Kidney tubule cell (primary cell): ENCODE measurements at regions not wholly inside any gene's neighbourhood (a gene's known extent, or its start where the extent isn't known, plus 50 kb on each side); places are given as distances from the start of the nearest gene placed in this dataset.
"Not testable (repeated sequence)": the region's sequence is repeated elsewhere in the genome, so short reads cannot be mapped to it uniquely, and the experiment has no call there.

ENCODE experiments used
- DNase-seq: peaks from one replicate; pipeline ENCODE4 v3.0.0-alpha.2; 2018; ENCODE audit warnings: low spot score

DNA sequence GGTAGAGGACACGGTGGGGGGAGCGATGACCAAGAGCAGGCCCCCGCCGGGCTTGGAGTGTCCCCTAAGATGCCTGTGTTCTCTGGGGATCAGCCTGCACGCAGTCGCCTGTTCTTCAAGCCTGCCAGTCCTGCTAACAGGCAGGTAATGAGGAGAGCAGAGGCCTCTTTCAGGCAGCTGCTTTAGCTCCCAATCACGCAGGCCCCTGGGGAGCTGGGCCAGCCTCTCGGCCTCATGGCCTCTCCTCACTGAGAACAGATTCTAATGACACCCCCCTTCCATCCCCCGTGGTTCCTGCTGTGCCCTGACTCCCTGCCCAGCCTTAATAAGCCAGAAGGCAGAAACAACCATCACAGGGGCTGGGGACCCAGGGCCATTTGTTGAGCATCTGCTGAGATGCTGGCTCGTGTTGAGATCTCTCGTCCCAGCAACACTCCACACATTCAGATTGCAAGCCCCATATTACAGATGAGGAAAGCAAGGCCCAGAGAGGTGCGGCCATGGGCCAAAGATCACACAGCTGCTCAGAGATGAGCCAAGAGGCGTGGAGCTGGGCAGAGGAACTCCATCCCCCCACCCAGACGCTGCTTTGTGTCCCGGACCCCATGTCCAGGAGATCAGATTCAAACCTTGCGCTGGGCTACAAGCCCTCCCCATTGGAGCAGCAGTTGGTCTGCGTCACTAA lies 71.6 kb upstream of the CASZ1 start:
- no peak for DNase-seq

DNA sequence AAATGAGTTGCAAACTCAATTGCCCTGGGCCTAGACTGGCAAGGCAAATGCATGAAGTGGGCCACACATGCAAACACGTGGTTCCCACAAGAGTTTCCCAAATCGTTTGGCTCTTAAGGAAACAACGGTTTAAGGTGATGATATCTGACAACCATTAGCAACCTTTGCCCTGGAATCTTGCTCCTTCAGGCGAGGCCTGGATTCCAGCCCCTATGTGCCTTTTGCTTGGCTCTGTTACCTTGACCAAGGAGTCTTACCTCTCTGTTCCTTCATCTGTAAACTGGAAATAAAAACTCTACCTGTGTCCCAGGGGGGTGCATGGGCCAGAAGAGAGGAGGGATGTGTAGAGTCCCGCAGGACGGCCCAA lies 72.1 kb upstream of the CASZ1 start:
- no peak for DNase-seq

DNA sequence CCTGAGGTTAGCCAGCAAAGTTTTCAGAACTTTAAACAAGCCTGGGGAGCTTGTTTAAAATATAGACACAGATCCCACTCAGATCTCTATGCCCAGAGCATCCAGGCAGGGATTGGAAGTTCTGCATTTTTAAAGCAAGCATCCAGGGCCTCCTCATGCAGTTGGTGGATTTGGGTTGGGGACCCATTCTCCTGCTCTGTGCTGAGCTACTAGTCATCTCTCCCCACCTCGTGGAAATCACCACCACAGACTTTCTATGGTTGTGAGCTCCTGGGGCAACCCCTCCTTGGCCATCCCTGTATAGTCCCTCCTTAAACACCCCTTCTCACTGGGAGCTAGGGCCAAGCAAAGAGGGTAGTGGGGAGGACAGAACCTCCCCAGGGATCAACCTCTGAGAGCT lies 73.5 kb upstream of the CASZ1 start:
- no peak for DNase-seq

DNA sequence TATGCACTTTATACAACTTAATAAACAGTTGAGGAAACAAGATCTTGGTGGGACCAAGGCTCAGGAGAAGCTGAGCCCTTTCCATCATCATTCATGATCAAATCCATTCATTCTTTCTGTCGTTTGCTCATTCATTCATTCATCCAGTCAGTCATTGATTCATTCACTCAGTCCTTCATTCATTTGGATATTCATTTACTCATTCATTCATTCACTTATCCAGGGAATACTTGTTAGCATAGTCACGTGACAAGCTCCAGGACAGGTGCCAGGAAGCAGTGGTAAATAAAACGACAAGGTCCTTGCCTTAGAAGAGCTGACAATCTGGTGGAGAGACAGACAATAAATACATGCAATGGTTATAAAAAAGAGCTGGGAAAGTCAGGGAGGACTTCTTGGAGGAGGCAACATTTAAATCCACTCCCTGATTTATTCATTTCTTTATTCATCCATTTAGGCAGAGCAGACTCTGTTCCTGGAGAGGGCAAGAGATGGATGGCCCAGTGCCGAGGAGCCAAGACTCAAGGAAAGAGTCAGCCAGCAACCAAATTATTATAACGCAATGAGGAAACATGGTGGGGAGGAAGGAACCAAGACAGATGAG lies 74.1 kb upstream of the CASZ1 start:
- no peak for DNase-seq

DNA sequence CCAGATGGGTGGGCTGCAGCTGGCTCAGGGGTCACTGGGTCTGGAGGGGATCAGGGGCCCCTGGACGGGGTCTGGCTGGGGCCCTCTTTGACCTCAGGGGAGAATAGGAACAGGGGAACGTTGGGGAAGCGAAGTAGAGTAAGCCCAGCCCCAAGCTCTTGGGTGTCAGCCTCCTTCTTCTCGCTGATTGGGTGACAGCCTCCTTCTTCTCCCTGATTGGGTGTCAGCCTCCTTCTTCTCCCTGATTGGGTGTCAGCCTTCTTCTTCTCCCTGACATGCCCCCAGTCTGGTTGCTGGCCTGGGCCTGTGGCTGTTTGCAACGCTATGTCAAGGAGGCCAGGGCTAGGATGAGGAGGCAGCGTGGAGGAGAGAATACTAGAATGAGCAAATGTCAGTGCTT lies 76.7 kb upstream of the CASZ1 start:
- DNase-seq, result no peak

DNA sequence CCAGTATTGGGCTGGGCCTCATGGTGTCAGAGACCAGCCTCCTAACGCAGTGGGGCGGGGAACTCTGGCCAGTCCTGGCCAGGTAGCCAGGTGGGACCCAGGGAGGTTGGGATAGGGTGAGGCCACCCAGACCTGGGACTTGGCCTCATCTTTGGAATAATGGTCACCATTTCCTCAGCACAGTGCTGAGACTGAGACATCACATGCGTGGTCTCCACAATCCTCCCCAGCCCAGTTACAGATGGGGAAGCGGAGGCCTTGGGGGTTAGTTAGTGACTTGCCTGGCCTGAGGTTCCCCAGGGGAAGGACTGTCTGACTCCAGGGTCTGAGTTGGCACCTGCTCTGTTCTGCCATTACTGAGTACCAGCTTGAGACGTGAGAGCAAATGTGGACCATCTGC lies 77.9 kb upstream of the CASZ1 start:
- DNase-seq, result no peak

DNA sequence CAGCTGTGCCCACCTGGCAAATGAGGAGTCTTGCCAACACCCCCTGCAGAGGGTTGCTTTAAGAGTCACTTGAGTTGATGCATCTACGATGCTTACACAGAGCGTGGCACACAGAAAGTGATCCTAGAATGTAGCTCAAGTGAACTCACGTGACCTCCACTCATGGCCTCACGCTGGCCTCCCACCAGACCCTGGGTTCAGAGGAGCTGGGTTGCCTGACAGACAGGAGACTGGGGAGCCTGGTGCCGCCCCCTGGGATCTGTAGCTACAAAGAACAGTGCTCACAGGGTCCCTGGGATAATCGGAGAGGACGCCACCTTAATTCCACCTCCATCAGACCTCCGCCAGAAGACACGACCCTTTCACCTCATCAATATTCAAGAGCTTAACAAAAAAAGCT lies 81.4 kb upstream of the CASZ1 start:
- no peak for DNase-seq

DNA sequence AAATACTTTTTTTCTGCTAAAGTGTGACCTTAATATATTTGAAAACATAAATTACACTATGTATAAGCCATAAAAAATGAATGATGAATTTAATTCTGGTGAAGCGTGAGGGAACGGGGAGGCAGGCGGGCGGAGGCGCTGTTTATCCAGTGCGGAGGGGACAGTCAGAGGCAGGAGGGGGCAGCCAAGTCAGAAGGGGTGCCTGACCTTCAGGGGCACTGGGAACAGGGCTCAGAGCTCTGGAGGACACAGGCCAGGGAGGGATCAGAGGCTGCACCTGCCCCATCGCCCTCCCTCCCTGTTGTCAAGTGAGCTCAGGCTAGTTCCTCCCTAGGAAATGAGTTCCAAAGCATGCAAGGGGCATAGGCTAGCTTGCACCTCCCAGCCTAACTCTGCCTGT lies 82.0 kb upstream of the CASZ1 start:
- DNase-seq, result no peak

DNA sequence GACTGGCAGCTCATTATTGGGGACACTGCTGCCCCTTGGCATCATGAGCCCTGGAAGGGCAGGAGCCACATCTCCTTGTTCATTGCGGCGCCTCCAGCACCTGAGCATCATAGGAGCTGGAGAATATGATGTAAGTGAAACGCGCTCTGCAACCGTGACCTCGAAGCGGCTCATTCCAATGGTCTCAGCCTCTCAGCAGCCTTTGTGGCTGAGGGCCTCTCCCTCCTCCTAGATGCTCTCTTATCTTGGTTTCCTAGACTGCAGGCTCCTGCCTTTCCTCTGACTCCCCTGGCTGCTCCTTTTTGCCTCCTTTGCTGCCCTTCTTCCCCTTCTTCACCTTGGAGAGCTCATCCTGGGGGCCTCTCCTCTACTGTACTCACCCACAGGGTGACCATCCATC lies 83.6 kb upstream of the CASZ1 start:
- DNase-seq, result no peak

DNA sequence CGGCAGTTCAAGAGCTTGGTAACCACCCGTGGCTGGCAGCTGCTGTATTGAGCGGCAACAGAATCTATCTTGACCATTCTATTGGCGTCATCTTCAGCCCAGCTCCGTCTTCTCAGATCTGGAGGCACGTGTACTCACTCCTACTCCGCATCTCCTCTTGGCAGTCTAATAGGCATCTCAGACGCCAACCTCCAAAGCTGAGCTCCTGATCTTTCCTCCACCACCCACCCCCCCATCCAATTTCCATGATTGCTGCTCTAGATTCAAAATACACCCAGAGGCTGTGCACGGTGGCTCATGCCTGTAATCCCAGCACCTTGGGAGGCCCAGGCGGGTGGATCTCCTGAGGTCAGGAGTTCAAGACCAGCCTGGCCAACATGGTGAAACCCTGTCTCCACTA lies 84.6 kb upstream of the CASZ1 start:
- DNase-seq, result no peak

DNA sequence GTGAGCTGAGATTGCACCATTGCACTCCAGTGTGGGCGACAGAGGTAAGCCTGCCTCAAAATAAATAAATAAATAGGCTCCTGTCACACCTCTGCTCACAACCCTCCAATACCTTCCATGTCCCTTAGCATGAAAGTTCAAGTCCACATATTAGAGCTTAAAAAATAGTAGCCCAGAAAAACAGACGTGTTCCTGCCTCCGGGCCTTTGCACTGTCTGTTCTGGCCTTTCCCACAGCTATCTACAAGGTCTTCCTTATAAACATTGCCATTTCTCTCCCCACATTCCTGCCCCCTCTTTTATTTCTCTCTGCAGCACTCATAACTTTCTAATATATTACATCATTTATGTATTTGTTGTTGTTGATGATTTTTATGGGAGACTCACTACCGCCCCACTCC lies 85.6 kb upstream of the CASZ1 start:
- no peak for DNase-seq

DNA sequence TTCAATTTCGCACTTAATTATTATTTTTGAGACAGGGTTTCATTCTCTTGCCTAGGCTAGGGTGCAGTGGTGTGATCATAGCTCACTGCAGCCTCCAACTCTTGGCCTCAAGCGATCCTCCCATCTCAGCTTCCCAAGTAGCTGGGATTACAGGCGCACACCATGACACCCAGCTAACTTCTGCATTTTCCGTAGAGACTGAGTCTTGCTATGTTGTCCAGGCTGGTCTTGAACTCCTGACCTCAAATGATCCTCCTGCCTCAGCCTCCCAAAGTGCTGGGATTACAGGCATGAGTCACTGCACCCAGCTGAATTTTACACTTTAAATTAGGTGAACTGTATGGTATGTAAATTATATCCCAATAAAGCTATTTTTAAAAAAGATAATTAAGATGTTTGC lies 90.6 kb upstream of the CASZ1 start:
- not testable (repeated sequence) for DNase-seq

DNA sequence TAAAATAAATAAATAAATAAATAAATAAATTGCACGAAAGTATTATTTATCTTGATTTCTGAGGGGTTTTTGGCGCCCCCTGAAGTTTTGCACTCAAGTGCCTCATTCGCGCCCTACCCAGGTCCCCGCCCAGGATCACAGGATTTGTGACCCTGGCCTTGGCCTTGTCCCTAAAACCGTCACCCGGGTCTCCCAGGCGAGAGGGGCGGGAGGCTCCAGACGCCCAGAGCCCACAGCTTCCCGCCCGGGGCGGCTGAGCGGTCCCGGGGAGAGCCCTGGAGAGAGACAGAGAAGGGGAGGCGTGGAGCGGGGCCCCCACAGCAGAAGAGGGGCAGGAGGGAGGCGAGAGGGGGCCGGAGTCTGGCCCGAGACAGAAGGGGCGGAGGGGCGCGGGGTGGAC lies 91.8 kb upstream of the CASZ1 start:
- no peak for DNase-seq

DNA sequence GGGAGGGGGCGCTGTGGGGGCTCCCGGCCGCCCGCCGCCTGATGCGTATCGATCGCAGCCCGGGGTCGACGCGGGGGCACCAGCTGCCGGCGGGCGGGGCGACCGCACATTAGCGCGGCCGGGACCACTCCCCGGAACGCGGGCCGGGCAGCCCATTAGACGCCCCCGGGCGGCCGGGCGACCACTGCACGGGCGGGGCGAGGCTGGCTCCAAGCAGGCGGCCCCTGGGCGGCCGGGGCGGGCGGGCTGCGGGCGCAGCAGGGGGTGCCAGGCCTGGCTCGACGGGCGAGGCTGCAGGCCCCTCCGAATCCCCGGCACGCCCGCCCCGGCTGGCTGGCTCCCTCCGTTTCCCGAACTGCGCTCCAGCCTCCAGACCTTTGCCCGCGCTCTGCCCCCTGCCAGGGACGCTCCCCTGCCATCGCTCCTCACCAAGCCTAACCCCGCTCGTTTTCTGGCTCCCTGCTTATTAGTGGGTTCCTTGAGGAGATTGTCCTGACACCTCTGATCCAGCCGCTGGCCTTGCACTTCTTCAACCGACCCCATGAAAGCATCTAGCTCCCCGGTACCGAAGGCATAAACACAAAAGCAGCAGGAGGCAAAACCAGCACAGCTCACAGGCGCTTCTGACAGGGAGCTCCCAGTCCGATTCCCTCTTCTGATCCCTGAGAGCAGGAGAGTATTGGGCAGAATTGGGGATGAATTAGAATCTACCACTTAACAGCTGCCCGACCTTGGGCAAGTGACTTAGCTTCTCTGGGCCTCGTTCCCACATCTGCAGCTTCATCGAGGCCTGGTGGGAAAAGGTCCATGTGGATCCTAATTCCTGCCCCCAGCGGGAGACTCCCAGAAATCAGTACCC lies 92.6 kb upstream of the CASZ1 start:
- no peak for DNase-seq

DNA sequence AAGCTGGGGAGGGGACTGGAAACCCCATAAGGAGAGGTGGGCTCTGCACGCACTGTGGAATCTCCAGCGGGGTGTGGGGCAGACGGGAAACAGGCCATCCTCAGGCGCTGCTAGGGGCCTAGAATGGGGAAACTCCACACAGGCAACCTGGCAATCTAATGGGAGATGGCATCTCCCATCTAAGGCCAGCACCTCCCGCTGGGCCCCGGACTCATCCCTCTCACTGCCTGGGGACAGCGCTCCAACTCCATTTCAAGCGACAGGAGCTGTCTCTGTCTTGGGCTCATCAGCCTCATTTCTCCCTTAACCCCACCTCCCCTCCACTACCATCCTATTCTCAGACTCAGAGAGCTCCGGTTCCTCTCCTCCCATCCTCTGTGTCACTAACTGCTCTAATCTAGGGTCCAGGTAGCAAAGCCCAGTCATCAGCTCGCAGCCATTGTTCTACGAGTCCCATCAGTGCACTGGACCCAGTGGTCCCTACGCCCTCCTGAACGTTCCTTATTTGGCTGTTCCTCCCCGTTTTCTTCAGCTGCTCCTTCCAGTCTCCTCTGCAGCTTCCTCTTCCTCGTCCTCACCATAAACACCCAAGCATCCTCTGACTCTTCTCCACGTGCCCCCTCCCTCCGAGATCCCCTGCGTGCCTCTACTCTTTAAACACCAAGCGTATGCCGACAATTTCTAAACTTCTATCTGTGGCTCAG lies 93.4 kb upstream of the CASZ1 start:
- no peak for DNase-seq

DNA sequence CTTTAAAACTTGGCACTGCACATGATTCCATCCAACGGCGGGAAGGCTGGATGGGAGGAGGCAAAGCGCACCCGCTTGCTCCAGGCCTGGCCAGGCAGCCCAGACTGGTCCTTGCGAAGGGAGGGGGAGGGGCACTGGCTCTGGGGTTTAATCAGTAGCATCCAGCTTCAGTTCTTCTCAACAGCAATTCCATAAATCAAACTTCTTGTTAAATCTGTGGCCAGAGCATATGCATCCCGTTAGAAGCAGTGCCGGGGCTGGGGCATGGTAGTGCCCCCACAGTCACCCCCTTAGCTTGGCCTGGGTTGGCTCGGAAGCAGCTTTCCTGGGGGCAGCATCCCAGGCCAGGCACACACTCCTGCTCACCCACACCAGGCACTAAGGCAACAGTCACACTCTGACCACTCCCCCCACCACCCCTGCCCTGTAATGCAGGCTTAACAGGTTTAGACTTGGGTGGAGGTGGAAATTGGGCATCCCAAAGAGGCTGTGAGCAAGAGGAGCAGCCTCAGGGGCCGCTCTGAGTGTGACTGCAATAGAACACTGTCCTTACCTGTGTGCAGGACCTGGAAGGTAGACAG lies 94.1 kb upstream of the CASZ1 start:
- no peak for DNase-seq

DNA sequence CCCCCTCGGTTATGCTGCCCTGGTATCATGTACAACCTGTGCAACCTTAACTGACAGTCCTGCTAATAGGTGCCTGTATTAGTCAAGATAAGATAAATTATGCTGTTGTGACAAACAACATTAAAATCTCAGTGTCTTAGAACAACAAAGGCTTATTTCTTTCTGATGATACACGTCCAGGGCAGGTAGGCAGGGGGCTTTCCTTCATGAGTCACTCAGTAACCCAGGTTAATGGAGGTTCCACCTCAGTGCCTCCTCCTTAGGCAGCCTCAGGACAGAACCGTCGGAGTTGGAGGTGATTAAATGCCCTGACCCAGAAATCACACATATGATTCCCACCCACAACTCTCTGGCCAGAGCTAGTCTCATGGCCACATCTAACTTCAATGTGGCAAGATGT lies 94.6 kb upstream of the CASZ1 start:
- peak; percentile 79 for DNase-seq

DNA sequence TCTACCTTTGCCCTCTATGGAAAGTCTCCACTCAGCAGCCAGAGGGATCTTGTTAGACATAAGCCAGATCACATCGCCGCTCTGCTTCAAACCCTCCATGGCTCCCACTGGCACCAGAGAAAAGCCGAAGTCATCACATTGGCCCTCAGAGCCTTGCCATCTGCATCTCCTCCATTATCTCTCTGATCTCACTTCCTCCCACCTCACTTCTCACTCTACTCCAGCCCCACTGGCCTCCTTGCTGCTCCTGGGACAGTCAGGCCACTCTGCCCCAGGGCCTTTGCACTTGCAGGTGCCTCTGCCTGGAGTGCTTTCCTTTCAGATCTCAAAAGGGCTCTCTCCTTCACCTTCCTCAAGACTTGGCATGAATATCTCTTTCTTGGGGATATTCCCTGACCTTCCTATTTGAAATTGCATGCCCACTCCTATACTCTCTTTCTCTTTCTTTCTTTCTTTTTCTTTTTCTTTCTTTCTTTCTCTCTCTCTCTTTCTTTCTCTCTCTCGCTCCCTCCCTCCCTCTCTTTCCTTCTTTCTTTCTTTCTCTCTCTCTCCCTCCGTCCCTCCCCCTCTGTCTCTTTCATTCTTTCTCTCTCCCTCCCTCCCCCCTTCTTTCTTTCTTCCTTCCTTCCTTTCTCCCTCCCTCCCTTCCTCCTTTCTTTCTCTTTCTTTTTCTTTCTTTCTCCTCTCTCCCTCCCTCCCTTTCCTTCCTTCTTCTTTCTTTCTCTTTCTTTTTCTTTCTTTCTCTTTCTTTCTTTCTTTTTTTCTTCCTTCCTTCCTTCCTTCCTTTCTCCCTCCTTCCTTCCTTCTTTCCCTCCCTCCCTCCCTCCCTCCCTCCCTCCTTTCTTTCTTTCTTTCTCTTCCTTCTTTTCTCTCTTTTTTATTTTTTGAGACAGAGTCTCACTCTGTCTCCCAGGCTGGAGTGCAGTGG lies 96.0 kb upstream of the CASZ1 start:
- no peak for DNase-seq

DNA sequence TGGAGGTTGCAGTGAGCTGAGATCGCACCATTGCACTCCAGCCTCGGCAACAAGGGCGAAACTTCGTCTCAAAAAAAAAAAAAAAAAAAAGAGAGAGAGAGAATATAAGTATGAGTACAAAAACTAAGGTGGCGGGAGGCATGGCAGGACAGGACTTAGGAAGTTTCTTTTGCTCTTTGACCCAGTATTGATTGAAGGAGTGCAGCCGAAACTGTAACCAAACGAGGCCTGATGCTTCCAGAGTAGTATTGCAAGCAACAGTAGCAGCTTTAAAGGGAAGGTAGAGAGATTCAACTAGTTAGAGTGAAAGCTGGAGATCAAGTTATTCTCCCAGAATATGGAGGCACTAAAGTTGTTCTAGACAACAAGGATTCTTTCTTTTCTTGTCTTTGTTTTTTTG lies 99.2 kb upstream of the CASZ1 start:
- no peak for DNase-seq

DNA sequence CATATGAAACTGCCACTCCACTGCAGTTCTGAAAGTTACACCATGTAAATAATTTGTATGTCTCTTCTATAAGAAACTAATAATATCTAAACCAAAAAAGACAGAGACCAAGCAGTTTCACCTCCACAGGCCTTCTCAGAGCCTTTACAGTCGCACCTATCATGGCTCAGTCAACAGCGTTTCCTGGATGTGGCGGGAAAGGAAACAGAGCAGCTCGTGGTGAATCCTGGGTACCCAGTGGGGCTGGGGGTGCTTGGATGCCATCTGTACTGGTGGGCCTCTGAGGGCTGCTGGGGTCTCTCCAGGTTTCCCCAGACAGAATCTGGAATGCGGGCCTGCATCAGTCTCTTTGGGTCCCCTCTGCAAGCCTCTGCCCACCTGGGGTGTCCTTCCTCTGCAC lies 100.2 kb upstream of the CASZ1 start:
- no peak for DNase-seq

DNA sequence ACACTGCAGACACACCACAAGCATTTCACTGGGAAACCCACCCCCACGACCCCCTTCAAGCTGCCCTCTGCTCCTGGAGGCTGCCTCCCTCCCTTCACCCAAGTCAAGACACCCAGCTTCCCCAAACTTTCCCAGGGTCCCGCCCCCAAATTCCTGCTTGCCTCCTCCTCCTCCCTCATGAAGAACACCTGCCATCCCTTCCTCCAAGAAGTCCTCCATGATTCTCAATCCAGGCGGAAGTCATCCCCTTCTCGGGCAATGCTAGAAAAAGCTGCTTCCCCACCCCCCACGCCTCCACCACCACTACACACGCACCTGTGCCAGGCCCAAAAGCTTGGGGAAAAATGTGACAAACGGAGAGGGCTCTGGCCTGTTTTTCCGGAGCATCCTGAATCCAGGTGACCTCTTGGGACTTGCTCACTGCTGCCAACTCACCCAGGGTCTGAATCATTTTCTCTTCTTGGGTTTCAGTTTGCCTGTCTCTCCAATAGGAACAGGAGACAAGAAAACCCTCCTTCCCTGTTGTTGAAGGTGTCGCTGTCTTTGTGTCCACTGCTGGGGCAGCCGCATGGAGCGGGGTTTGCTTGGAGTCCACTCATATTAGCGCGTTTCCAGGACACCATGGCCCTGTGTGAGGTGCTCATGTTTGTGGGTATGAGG lies 101.0 kb upstream of the CASZ1 start:
- DNase-seq, result peak; percentile 58
